Esophagus mucosa (tissue), 1 donor: ENCODE measurements at regions not wholly inside any gene's neighbourhood (a gene's known extent, or its start where the extent isn't known, plus 50 kb on each side); places are given as distances from the start of the nearest gene placed in this dataset.
A peak's percentile ranks its signal among the peaks of the same experiment; 100 is the strongest.

Source experiments
- ATAC-seq: fragments of 200-7000 bp; cut with Tn5 transposase; one replicate; pipeline ENCODE4 v1.9.1; 2020
- donor health status: DM: yes; HTN: yes; CAD: no.

DNA sequence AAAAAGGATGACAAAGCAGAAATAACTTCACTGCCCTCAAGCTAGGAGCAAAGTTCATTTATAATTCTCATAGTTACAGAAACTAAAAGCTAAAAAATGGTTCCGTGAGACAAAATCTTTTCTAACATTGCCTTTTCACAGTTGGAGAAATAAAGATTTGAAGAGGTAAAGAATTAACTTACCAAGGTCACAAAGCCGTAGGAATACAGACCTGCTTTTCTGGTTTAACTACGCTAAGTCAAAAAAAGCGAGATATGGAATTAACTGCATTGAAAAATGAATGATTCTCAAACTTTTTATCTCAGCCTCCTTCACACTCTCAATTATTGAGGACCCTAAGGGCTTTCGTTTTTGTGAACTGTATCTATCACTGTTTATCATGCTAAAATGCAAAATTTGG is 95.3 kb downstream of the SLC17A6 start:
- no peak for ATAC-seq

DNA sequence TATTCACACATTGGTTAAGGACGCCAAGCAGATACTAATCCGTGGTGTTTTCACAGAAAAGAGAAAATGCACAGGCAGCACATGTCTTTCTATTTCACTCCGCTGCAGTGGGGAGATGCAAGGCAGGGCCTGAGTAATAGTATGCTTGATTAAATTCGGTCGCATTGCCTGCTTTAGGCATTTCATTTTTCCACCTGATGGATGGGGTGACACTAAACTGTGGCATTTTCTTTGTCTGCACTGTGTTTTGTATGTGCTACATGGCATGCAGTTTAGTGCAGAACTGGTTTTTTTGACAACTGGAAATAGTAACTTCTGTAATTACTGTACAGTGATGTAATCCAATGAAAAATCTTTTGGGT is 94.9 kb downstream of the SLC17A6 start:
- ATAC-seq, result peak; percentile 64

DNA sequence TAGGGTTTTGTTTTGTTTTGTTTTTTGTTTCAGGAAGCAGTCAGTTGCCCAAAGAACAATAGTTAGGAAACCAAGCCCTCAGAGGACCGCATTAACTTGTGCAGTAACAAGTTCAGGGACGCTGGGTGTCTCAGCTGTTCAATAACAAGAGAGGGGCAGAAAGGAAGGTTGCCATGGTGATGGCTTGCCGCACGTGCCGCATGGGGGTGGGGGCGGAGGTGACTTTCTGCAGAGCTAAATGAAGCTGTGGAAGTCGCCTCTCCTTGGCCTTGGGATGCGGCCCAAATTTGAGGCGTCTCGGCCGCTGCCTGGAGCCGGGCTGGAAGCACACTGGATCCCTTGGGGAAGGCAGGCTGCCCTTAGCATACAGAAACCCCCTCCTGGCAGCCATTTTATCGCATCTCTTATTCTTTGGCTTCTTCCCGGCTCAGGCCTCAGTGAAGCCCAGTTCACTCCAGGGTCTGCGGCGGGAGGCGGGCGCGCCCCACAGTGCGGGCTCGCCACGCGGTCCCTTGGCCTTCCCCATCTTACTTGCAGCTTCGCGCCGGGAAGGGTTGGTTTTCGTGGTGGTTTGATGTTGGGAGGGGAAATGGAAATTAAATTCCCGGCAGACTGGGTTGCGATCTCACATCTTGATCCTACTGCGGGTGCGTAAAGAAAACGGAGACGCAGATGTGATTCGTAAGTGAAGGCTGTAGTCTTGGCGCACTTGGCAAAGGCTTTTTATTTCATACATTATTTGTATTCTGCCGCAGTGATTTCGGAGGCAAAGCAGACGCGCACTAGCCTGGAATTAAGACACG is 94.3 kb downstream of the SLC17A6 start:
- peak; percentile 42 for ATAC-seq

DNA sequence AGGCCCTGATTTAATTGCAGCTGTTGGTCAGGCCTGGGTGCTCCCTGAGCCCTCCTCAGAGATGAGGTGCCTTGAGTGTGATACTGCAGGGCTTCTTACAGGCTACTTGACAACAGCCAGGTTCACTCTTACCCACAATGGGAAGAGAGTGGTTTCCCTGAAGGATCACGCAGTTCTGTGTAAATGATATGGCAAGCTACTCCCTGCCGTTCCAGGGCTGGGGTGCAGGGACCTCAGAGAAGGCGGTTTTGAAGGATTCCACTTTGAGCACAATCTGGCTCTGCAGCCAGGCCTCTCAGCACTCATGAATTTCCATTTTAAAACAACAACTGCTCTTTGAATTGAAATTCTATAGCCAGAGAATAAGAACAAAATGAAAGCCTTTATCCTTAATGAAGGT is 92.9 kb downstream of the SLC17A6 start:
- no peak for ATAC-seq

DNA sequence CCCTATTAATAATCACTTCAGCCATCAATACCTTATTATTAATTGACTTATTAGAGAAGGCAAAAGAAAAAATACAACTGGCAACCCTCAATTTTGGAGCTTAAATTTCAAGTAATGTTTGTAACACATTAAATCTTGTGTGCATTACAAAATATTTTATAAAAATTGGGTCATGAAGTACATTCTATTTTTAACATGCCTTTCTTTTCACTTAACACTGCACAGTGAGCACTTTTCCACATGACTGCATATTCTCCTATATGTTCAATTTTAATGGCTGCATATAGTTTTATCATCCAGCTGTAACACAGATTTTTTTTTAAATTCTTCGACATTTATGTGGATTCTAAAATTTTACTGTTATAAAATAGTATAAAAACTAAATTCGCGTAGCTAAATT is 92.5 kb downstream of the SLC17A6 start:
- ATAC-seq, result no peak

DNA sequence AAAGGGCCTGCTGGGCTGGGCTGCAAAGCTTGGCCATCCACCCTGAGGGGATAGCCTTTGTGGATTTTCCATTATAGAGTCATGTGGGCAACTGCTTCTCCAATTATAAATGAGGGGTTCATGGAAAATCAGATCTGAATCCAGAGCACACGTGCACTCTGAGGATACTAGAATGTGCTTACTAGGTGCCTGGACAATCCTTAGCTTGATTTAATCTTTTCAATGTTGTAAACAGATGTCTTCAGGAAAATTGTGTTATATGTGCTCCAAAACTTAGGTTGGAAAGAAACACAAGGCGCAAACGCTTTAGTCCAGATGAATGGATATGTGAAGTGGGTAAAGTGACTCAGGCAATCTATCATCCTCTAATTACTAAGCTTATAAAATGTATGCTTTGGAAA is 92.0 kb downstream of the SLC17A6 start:
- no peak for ATAC-seq
